Activated T-helper 1 cell treated with anti-CD3 and anti-CD28 coated beads, Interleukin-12 subunit alpha, Interleukin-12 subunit beta, Interleukin-2, Interleukin-4 antibody, amounts not matched to agents 30 ng/mL and 10 ng/mL and 1 ng/mL, durations not matched to agents 14 hours and 24 hours and 36 hours (primary cell): ENCODE measurements at regions not wholly inside any gene's neighbourhood (a gene's known extent, or its start where the extent isn't known, plus 50 kb on each side); places are given as distances from the start of the nearest gene placed in this dataset.
"Not testable (repeated sequence)": the region's sequence is repeated elsewhere in the genome, so short reads cannot be mapped to it uniquely, and the experiment has no call there.

Source experiments
- DNase-seq: peaks from one replicate; pipeline ENCODE4 v3.0.0; 2021; ENCODE audit warnings: low spot score
- H3K27ac Mint-ChIP-seq: one replicate; pipeline ENCODE4 v1.8.0; 2021; ENCODE audit warnings: mild to moderate bottlenecking, mixed read lengths
- H3K27me3 Mint-ChIP-seq: one replicate; pipeline ENCODE4 v1.8.0; 2022; ENCODE audit warnings: mild to moderate bottlenecking, moderate library complexity, mixed read lengths; ENCODE audit not compliant: insufficient read depth
- H3K36me3 Mint-ChIP-seq: one replicate; pipeline ENCODE4 v1.8.0; 2021; ENCODE audit warnings: low read depth, mixed read lengths
- H3K4me1 Mint-ChIP-seq: one replicate; pipeline ENCODE4 v1.8.0; 2021; ENCODE audit warnings: low read depth, mixed read lengths
- H3K4me3 Mint-ChIP-seq: one replicate; pipeline ENCODE4 v1.8.0; 2021; ENCODE audit warnings: mild to moderate bottlenecking, moderate library complexity, mixed read lengths
- H3K9me3 Mint-ChIP-seq: one replicate; pipeline ENCODE4 v1.8.0; 2021; ENCODE audit warnings: mixed read lengths
- intact Hi-C: fragments of 100-400 bp; cut with micrococcal nuclease; formaldehyde crosslinking; loops from one replicate; pipeline ENCODE4 v1.15.1; 2024

- no peaks in the 10 kb centered on the region for H3K27me3 Mint-ChIP-seq
- no peaks in the 10 kb centered on the region for H3K4me1 Mint-ChIP-seq
- H3K36me3 Mint-ChIP-seq = no peaks in the 10 kb centered on the region
- H3K4me3 Mint-ChIP-seq = no peak overlapping the region
- no peak for DNase-seq
- H3K27ac Mint-ChIP-seq = no peak overlapping the region
- H3K9me3 Mint-ChIP-seq = peaks cover 11% of the 10 kb centered on the region
- intact Hi-C loops = no loop called here
These were observed 2246.0 kb downstream of the ARAP2 start for GRCh38 chr4:33998291-33998690.

DNA sequence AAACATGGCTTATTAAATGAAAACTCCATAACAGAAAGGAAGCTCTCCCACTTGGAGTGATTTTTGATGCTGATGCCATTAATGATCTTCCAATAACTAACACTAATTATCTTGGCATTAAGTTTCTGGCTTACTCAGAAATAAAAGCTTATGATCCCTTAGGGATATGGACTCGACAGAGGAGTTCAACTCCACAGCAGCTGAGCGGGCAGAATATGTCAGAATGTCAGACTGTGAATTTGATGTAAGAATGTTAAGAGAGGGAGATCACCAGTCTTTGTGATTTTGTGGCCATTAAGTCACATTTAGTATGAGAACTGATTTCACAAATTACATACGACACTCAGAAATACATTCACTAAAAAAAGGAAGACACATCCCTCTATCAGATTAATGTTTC is 2244.0 kb downstream of the ARAP2 start:
- no peaks in the 10 kb centered on the region for H3K4me1 Mint-ChIP-seq
- DNase-seq = no peak
- H3K27me3 Mint-ChIP-seq = no peaks in the 10 kb centered on the region
- H3K9me3 Mint-ChIP-seq = peaks cover 4% of the 10 kb centered on the region
- H3K36me3 Mint-ChIP-seq = no peaks in the 10 kb centered on the region
- no peak overlapping the region for H3K4me3 Mint-ChIP-seq
- intact Hi-C loops = no loop called here
- no peak overlapping the region for H3K27ac Mint-ChIP-seq

GRCh38 chr4:34006540-34006939 is 2237.8 kb downstream of the ARAP2 start:
- H3K27me3 Mint-ChIP-seq, H3K4me1 Mint-ChIP-seq, H3K4me3 Mint-ChIP-seq, intact Hi-C loops, H3K9me3 Mint-ChIP-seq, H3K27ac Mint-ChIP-seq, DNase-seq, H3K36me3 Mint-ChIP-seq: not testable (repeated sequence)

- Mint-ChIP-seq H3K27ac (no peak overlapping the region), H3K4me1 (no peaks in the 10 kb centered on the region), H3K4me3 (no peak overlapping the region), H3K36me3 (no peaks in the 10 kb centered on the region), H3K9me3 (peaks cover 4% of the 10 kb centered on the region), H3K27me3 (no peaks in the 10 kb centered on the region)
- no peak for DNase-seq
- intact Hi-C loops = no loop called here
These were observed 2234.4 kb downstream of the ARAP2 start for GRCh38 chr4:34009951-34010350.

- no peaks in the 10 kb centered on the region for H3K36me3 Mint-ChIP-seq
- intact Hi-C loops = no loop called here
- H3K4me1 Mint-ChIP-seq = no peaks in the 10 kb centered on the region
- peaks cover 4% of the 10 kb centered on the region for H3K9me3 Mint-ChIP-seq
- no peak overlapping the region for H3K27ac Mint-ChIP-seq
- DNase-seq = no peak
- no peak overlapping the region for H3K4me3 Mint-ChIP-seq
- H3K27me3 Mint-ChIP-seq = no peaks in the 10 kb centered on the region
These were observed 2233.4 kb downstream of the ARAP2 start for GRCh38 chr4:34010751-34011519.

- H3K27me3 Mint-ChIP-seq = no peaks in the 10 kb centered on the region
- H3K9me3 Mint-ChIP-seq = peaks cover 8% of the 10 kb centered on the region
- no peak for DNase-seq
- intact Hi-C loops = no loop called here
- no peaks in the 10 kb centered on the region for H3K36me3 Mint-ChIP-seq
- no peak overlapping the region for H3K4me3 Mint-ChIP-seq
- H3K27ac Mint-ChIP-seq = no peak overlapping the region
- no peaks in the 10 kb centered on the region for H3K4me1 Mint-ChIP-seq
These were observed 2209.1 kb downstream of the ARAP2 start for GRCh38 chr4:34035225-34035624.

- peaks cover 3% of the 10 kb centered on the region for H3K9me3 Mint-ChIP-seq
- H3K4me1 Mint-ChIP-seq = no peaks in the 10 kb centered on the region
- no peaks in the 10 kb centered on the region for H3K27me3 Mint-ChIP-seq
- H3K4me3 Mint-ChIP-seq = no peak overlapping the region
- DNase-seq = no peak
- intact Hi-C loops = no loop called here
- H3K36me3 Mint-ChIP-seq = no peaks in the 10 kb centered on the region
- H3K27ac Mint-ChIP-seq = no peak overlapping the region
These were observed 2207.0 kb downstream of the ARAP2 start for GRCh38 chr4:34037280-34037679.

DNA sequence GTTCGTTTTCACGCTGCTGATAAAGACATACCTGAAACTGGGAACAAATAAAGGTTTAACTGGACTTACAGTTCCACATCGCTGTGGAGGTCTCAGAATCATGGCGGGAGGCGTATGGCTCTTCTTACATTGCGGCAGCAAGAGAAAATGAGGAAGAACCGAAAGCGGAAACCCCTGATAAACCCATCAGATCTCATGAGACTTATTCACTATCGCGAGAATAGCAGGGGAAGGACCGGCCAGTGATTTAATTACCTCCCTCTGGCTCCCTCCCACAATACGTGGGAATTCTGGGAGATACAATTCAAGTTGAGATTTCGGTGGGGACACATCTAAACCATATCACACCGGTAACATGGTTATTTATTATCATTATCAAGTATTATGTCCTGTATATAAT is 2204.5 kb downstream of the ARAP2 start:
- Mint-ChIP-seq H3K27me3 (no peaks in the 10 kb centered on the region), H3K9me3 (peaks cover 6% of the 10 kb centered on the region), H3K36me3 (no peaks in the 10 kb centered on the region), H3K4me3 (no peak overlapping the region), H3K27ac (no peak overlapping the region), H3K4me1 (no peaks in the 10 kb centered on the region)
- DNase-seq = no peak
- intact Hi-C loops = no loop called here

DNA sequence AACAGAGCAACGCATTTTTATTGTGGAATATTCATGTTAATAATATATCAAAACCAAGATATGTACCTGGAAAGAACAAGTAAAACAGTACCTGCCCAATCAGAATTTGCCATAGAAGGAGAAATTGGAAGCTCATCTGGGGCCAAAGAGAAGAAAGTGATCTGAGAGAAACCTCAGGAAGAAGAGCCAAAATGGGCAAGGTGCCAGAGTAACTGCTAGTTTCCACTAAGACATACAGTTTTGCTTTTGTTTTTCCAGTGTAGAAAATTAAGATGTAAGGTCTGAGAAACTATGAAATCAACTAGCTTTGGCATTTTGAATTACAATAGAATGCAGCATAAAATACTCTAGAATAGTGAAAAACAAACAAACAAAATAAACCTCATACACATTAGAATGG is 2201.2 kb downstream of the ARAP2 start:
- Mint-ChIP-seq H3K4me3 (no peak overlapping the region), H3K9me3 (peaks cover 9% of the 10 kb centered on the region), H3K27me3 (no peaks in the 10 kb centered on the region), H3K27ac (no peak overlapping the region), H3K36me3 (no peaks in the 10 kb centered on the region), H3K4me1 (no peaks in the 10 kb centered on the region)
- intact Hi-C loops = no loop called here
- DNase-seq = no peak

GRCh38 chr4:34046580-34046979 is 2197.7 kb downstream of the ARAP2 start:
- Mint-ChIP-seq H3K27me3 (no peaks in the 10 kb centered on the region), H3K4me1 (no peaks in the 10 kb centered on the region), H3K36me3 (no peaks in the 10 kb centered on the region), H3K27ac (no peak overlapping the region), H3K9me3 (peaks cover 9% of the 10 kb centered on the region), H3K4me3 (no peak overlapping the region)
- intact Hi-C loops = no loop called here
- no peak for DNase-seq

GRCh38 chr4:34047363-34047762 is 2197.0 kb downstream of the ARAP2 start:
- Mint-ChIP-seq H3K4me3 (no peak overlapping the region), H3K27me3 (no peaks in the 10 kb centered on the region), H3K4me1 (no peaks in the 10 kb centered on the region), H3K9me3 (peaks cover 9% of the 10 kb centered on the region), H3K36me3 (no peaks in the 10 kb centered on the region), H3K27ac (no peak overlapping the region)
- no peak for DNase-seq
- intact Hi-C loops = no loop called here

DNA sequence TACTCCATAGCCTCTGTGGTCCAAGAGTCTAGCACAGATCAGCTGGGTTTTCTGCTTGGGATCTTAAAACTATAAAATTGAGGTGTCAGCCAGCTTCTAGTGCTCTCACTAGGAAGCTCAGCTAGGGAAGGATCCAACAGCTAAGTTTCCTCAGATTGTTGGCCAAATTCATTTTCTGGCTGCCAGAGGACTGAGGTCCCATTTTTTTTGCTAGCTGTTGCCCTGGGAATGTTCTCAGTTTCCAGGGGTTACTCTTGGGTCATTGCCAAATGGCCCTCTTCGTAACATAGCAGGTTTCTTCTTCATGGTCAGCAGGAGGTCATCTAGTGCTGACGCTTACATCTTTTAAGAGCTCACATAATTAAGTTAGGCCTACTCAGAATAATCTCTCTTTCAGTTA is 2178.2 kb downstream of the ARAP2 start:
- H3K4me3 Mint-ChIP-seq = no peak overlapping the region
- DNase-seq = no peak
- H3K27ac Mint-ChIP-seq = no peak overlapping the region
- no peaks in the 10 kb centered on the region for H3K4me1 Mint-ChIP-seq
- H3K36me3 Mint-ChIP-seq = no peaks in the 10 kb centered on the region
- peaks cover 4% of the 10 kb centered on the region for H3K9me3 Mint-ChIP-seq
- intact Hi-C loops = no loop called here
- no peaks in the 10 kb centered on the region for H3K27me3 Mint-ChIP-seq

DNA sequence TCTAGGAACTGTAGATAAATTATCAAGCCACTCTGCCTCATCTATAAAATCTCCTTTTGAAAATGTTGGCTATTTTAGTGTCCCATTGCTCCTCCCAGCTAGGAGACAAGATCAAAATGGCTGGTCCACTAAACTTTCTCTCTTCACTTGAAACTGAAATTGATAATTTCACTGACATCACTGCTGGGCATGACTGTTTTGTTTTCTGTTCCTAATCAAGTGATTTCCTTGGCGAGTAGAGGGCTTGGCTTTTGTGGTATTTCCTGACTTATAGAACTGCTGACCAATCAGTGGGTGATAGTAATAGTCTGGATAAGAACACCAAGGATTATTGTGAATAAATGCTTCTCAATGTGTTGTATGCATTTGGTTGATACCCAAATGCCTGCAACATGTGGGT is 2152.9 kb downstream of the ARAP2 start:
- Mint-ChIP-seq H3K4me3 (no peak overlapping the region), H3K36me3 (no peaks in the 10 kb centered on the region), H3K27ac (no peak overlapping the region), H3K4me1 (no peaks in the 10 kb centered on the region), H3K9me3 (peaks cover 8% of the 10 kb centered on the region), H3K27me3 (no peaks in the 10 kb centered on the region)
- intact Hi-C loops = no loop called here
- no peak for DNase-seq

- no peaks in the 10 kb centered on the region for H3K4me1 Mint-ChIP-seq
- no peaks in the 10 kb centered on the region for H3K36me3 Mint-ChIP-seq
- H3K9me3 Mint-ChIP-seq = peaks cover 8% of the 10 kb centered on the region
- H3K4me3 Mint-ChIP-seq = no peak overlapping the region
- no peak for DNase-seq
- intact Hi-C loops = no loop called here
- H3K27ac Mint-ChIP-seq = no peak overlapping the region
- H3K27me3 Mint-ChIP-seq = no peaks in the 10 kb centered on the region
These were observed 2150.2 kb downstream of the ARAP2 start for GRCh38 chr4:34094114-34094513.
